Subcutaneous abdominal adipose tissue (tissue), 5 donors: ENCODE measurements at regions not wholly inside any gene's neighbourhood (a gene's known extent, or its start where the extent isn't known, plus 50 kb on each side); places are given as distances from the start of the nearest gene placed in this dataset.

Experiments
- H3K27ac ChIP-seq: one replicate; pipeline ENCODE4 v1.7.0; 2013; ENCODE audit warnings: low read depth, mild to moderate bottlenecking, inconsistent platforms, low read length, moderate library complexity
- H3K27me3 ChIP-seq, 5 donors: one replicate each; pipeline ENCODE4 v1.7.0; 2013; ENCODE audit warnings: low read length in 5 of 5, inconsistent platforms in 1 of 5; ENCODE audit not compliant: control insufficient read depth in 5 of 5, insufficient read depth in 4 of 5
- H3K36me3 ChIP-seq, 5 donors: one replicate each; pipeline ENCODE4 v1.7.0; 2013; ENCODE audit warnings: low read length in 5 of 5; ENCODE audit not compliant: control insufficient read depth in 5 of 5, insufficient read depth in 5 of 5
- H3K4me1 ChIP-seq, 5 donors: one replicate each; pipeline ENCODE4 v1.7.0; 2013; ENCODE audit warnings: low read length in 5 of 5, mild to moderate bottlenecking in 3 of 5, moderate library complexity in 1 of 5; ENCODE audit not compliant: control insufficient read depth in 5 of 5, insufficient read depth in 5 of 5
- H3K4me3 ChIP-seq, 5 donors: one replicate each; pipeline ENCODE4 v1.7.0; 2013; ENCODE audit warnings: low read length in 5 of 5, low read depth in 1 of 5
- H3K9ac ChIP-seq, 5 donors: one replicate each; pipeline ENCODE4 v1.7.0; 2013; ENCODE audit warnings: low read length in 5 of 5, mild to moderate bottlenecking in 4 of 5, moderate library complexity in 3 of 5
- H3K9me3 ChIP-seq, 5 donors: one replicate each; pipeline ENCODE4 v1.7.0; 2013; ENCODE audit warnings: low read length in 5 of 5; ENCODE audit not compliant: control insufficient read depth in 5 of 5
- donor health status: healthy.
- donor health status: healthy.
- donor health status: healthy.
- donor health status: healthy.
- donor health status: healthy.

DNA sequence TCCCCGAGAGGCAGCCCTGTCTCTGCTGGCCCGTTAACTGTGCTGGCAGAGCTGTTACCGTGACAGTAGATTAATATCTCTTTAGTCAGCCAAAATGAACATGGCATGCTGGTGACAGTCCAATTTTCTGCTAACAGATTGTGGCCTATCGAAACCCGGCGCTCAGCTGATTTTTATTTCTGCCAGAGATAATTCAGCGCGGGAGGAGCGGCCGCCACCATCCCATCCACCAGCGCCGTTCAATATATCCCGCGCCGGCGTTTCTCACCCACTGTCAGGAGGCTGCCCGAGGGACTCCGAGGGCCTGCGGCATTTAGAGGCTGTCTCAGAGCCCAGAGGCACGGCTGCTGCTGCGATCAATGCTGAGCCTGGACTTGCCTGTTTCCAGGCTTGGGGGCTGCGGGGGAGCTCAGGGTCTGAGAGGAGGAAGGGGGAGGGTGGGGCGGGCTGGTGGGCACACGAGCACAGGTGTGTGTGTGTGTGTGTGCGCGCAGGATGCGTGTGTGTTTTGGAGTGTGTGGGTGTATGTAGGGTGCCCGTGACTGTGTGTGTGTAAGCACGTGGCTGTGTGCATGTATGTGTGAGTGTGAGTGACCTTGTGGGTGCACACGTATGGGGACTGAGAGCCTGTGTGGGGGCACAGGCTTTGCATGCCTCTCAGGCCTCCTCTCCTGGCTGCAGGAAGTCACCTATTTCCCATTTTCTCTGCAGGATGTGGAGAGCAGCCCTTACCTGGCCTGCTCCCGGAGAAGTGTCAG, 109.7 kb upstream of the ACTRT2 start:
- Histone ChIP-seq H3K4me3 (no peak overlapping the region), H3K9me3 (peaks cover 0 to 8% (median 0%) of the 10 kb centered on the region in 5 donors), H3K27ac (no peak overlapping the region), H3K4me1 (no peaks in the 10 kb centered on the region), H3K9ac (no peak overlapping the region), H3K36me3 (no peaks in the 10 kb centered on the region), H3K27me3 (peaks cover 0 to 42% (median 25%) of the 10 kb centered on the region in 5 donors)

DNA sequence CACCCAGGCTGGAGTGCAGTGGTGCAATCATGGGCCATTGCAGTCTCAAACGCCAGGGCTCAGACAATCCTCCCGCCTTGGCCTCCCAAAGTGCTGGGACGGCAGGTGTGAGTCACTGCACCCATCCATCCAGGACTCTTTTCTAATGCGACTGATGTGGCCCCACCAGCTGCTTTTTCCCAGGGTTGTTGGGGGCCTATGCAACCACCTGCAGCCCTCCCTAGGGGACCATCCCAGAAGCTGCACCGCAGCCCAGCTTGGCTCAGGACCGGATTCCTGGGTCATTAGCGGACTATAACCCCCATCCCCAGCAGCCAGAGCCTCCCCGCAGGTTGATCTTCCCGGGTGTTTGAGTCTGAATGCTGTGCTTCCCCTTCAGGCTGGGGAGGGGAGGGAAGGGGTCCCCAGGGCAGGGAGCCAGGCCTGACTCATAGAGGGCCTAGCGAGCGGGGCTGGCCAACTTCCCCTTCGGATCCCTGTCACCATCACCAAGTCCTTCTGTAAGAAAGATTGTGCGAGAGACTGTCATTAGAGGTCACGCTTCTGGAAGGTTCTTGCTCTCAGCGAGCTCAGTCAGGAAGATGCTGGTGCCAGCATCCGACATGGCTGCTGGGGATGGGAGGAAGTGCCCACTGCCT, 108.7 kb upstream of the ACTRT2 start:
- Histone ChIP-seq H3K9me3 (peaks cover 0 to 8% (median 0%) of the 10 kb centered on the region in 5 donors), H3K27ac (no peak overlapping the region), H3K4me3 (no peak overlapping the region), H3K9ac (no peak overlapping the region), H3K36me3 (no peaks in the 10 kb centered on the region), H3K27me3 (peaks cover 0 to 42% (median 26%) of the 10 kb centered on the region in 5 donors), H3K4me1 (no peaks in the 10 kb centered on the region)

DNA sequence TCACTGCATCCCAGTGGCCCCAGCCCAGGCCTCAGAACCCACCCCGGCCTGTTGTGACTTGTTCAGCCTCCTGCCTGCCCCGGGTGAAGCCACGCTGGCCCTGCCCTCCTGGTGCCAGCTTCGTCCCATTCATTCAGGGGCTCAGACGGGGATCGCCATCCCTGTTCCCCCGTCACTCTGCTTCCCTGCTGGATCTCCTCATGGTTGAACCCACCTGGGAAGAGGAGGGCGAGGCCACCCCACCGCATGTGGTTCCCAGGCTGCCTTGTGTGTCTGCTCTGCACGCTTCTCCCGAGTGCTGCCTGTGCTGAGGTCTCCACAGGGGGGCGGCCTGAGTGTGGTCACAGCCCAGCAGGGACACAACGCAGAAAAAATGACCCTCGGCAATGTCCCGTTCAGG, 108.2 kb upstream of the ACTRT2 start:
- H3K9ac ChIP-seq, result no peak overlapping the region
- H3K27ac ChIP-seq, result no peak overlapping the region
- peaks cover 0 to 39% (median 29%) of the 10 kb centered on the region in 5 donors for H3K27me3 ChIP-seq
- H3K36me3 ChIP-seq, result no peaks in the 10 kb centered on the region
- peaks cover 0 to 8% (median 0%) of the 10 kb centered on the region in 5 donors for H3K9me3 ChIP-seq
- no peak overlapping the region for H3K4me3 ChIP-seq
- H3K4me1 ChIP-seq, result no peaks in the 10 kb centered on the region

DNA sequence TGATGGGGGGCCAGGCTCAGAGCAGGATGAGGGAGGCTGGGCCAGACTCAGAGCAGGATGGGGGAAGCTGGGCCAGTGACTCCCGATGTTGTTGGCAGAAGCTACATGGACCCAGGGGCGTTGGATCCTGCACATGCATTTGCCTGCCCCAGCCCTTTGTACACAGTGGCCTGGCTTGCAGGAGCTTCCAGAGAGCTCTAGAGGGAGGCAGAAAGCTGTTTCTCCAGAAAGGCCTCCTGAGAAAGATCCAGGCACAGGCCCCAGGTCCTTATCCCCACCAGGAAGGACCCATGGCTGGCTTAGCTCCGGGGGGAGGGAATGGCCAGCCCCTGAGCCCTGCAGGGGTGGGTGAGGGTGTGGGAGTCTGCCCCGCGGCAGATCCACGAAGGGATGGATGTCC, 106.6 kb upstream of the ACTRT2 start:
- no peaks in the 10 kb centered on the region for H3K36me3 ChIP-seq
- H3K4me3 ChIP-seq, result no peak overlapping the region
- no peaks in the 10 kb centered on the region for H3K4me1 ChIP-seq
- peaks cover 0 to 30% (median 29%) of the 10 kb centered on the region in 5 donors for H3K27me3 ChIP-seq
- H3K9ac ChIP-seq, result no peak overlapping the region
- H3K9me3 ChIP-seq, result peaks cover 0 to 8% (median 0%) of the 10 kb centered on the region in 5 donors
- H3K27ac ChIP-seq, result no peak overlapping the region

DNA sequence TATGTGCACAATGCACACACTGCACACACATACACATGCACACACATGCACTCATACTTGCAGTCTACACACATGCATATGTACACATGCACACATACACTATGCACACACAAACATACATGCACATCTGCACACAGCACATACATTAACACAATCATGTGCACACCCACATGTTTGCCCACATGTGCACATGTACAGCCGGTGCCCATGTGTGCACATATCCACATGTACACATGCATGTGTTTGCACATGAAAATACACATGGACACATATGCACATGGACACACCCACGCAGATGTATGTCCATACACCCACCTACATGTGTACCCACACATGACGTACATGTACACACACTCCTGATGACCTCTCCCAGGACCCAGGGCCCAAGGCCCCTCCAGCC, 105.1 kb upstream of the ACTRT2 start:
- peaks cover 0 to 36% (median 31%) of the 10 kb centered on the region in 5 donors for H3K27me3 ChIP-seq
- H3K9me3 ChIP-seq, result peaks cover 0 to 8% (median 0%) of the 10 kb centered on the region in 5 donors

DNA sequence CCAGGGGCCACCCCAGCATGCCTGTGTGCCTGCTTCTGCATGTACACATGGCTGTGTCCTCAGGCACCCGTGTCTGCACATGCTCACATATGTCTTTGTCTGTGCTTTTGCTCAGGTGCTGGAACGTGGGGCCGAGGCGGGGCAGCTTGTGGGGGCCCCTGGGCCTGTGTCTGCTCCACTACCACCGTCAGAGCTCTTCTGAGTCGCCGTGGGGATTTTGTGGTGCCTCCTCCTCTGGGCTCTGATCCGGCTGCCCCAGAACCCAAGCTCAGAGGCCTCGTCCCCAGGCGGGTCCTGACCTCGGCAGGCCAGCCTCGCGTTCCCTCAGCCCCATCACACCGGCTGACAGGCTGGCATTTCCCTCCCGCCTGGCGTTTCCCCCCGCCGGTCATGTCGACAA, 104.6 kb upstream of the ACTRT2 start:
- Histone ChIP-seq H3K9me3 (peaks cover 0 to 8% (median 0%) of the 10 kb centered on the region in 5 donors), H3K4me3 (no peak overlapping the region), H3K4me1 (no peaks in the 10 kb centered on the region), H3K27ac (no peak overlapping the region), H3K36me3 (no peaks in the 10 kb centered on the region), H3K9ac (no peak overlapping the region), H3K27me3 (peaks cover 0 to 37% (median 31%) of the 10 kb centered on the region in 5 donors)

More for the DNA sequence above, 105.1 kb upstream of the ACTRT2 start:
- H3K4me3 ChIP-seq, result no peak overlapping the region
- no peaks in the 10 kb centered on the region for H3K36me3 ChIP-seq
- H3K4me1 ChIP-seq, result no peaks in the 10 kb centered on the region
- no peak overlapping the region for H3K27ac ChIP-seq
- H3K9ac ChIP-seq, result no peak overlapping the region

DNA sequence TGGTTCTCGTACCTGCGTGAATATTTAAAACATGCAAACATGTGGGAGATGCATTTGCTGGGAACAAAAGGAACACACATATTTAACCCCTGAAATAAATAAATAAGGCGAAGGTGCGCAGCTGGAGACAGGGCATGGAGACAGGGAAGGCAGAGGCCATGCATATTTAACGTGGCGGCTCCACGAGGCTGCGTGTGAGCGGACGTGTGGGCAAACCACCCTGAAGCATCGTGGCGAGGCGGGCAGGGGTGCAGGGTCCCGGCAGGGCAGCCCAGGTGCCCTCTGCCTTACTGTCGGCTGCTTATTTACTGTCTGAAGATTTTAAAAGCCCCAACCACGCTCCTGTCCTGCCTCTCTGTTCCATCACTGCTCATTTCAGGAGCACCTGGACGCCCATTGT, 104.0 kb upstream of the ACTRT2 start:
- H3K27ac ChIP-seq, result no peak overlapping the region

DNA sequence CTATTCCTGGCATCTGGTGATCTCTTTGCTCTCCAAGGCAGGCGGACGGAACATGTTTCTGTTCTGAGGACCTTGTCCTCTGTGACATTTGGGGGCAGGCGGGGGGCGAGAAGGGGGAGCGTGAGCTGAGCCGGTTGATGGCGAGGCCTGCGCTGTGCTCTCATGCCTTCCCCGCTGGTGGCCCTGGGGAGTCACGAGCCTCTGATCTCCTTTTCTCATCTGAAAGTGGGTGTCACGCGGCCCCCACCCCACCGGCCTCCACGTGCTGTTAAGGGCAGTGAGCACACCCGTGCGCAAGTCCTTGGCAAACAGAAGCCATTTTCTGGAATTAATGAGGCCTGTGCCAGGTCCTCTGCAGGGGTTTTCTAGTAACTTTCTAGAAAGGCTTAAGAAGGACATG, 102.8 kb upstream of the ACTRT2 start:
- Histone ChIP-seq H3K9ac (no peak overlapping the region), H3K4me1 (no peaks in the 10 kb centered on the region), H3K27me3 (peaks cover 4 to 39% (median 36%) of the 10 kb centered on the region in 5 donors)

More for the DNA sequence above, 104.0 kb upstream of the ACTRT2 start:
- no peaks in the 10 kb centered on the region for H3K36me3 ChIP-seq
- H3K27me3 ChIP-seq, result peaks cover 4 to 38% (median 34%) of the 10 kb centered on the region in 5 donors
- H3K9ac ChIP-seq, result no peak overlapping the region
- H3K4me3 ChIP-seq, result no peak overlapping the region
- no peaks in the 10 kb centered on the region for H3K4me1 ChIP-seq
- peaks cover 0 to 8% (median 0%) of the 10 kb centered on the region in 5 donors for H3K9me3 ChIP-seq

DNA sequence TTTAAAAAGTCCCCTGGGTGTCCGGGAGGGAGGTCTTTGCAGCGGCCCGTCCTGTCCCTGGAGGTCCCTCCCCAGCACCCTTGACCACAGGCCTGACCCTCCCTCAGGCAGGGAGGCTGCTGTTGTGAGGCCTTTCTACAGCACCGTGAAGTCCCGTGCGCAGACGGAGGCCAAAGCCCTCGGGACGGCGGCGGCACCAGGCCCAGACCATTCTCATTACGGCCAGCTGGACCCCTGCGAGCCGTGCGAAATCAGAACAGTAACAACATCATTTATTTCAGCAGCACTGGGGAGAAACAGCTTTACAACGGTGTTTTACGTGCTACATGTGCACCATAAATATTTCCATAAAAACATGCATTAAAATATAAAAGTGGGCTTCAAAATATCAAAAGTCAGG, 101.4 kb upstream of the ACTRT2 start:
- Histone ChIP-seq H3K27me3 (peaks cover 10 to 45% (median 36%) of the 10 kb centered on the region in 5 donors), H3K9ac (no peak overlapping the region)

More for the DNA sequence above, 102.8 kb upstream of the ACTRT2 start:
- no peak overlapping the region for H3K4me3 ChIP-seq
- H3K9me3 ChIP-seq, result peaks cover 0 to 8% (median 0%) of the 10 kb centered on the region in 5 donors
- H3K27ac ChIP-seq, result no peak overlapping the region
- no peaks in the 10 kb centered on the region for H3K36me3 ChIP-seq

DNA sequence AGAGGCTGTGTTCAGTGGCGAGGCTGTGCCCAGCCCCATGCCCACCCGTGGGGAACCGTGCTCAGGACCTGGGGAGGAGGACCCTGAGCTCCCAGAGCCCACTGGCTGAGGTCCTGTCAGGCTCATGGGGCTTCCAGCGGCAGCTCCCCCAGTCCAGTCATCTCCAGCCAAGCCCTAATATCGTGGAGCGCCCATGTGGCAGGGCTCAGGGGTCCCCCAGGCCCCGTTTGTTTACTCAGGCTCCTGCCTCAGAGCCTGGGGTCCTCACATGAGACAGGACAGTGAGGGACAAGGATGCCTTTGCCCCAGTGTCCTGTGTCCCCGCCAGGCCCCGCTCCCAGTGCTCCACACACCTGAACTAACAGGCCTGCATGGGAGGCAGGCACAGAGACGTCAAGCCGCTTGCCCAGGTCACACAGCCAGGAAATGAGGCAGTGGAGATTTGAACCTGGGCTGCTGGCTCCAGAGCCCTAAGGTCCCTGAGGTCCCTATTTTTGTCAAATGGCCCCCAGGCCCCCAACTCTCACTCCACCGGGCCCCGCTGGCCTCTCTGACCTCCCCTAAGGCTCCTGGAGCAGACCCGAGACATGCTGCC, 100.7 kb upstream of the ACTRT2 start:
- Histone ChIP-seq H3K9ac (no peak overlapping the region), H3K27ac (no peak overlapping the region), H3K4me1 (no peaks in the 10 kb centered on the region), H3K36me3 (no peaks in the 10 kb centered on the region), H3K4me3 (no peak overlapping the region), H3K27me3 (peaks cover 13 to 51% (median 40%) of the 10 kb centered on the region in 5 donors), H3K9me3 (peaks cover 0 to 8% (median 0%) of the 10 kb centered on the region in 5 donors)

More for the DNA sequence above, 101.4 kb upstream of the ACTRT2 start:
- no peaks in the 10 kb centered on the region for H3K36me3 ChIP-seq
- peaks cover 0 to 8% (median 0%) of the 10 kb centered on the region in 5 donors for H3K9me3 ChIP-seq
- no peak overlapping the region for H3K27ac ChIP-seq
- no peak overlapping the region for H3K4me3 ChIP-seq
- H3K4me1 ChIP-seq, result no peaks in the 10 kb centered on the region
